HG03060 (cell line): ENCODE measurements at regions not wholly inside any gene's neighbourhood (a gene's known extent, or its start where the extent isn't known, plus 50 kb on each side); places are given as distances from the start of the nearest gene placed in this dataset.
A peak's percentile ranks its signal among the peaks of the same experiment; 100 is the strongest.

Source experiments
- ATAC-seq: cut with Tn5 transposase; IDR thresholded peaks from one replicate; pipeline ENCODE4 v1.9.1; 2021; ENCODE audit warnings: low read depth, moderate number of reproducible peaks; ENCODE audit not compliant: unreplicated experiment

DNA sequence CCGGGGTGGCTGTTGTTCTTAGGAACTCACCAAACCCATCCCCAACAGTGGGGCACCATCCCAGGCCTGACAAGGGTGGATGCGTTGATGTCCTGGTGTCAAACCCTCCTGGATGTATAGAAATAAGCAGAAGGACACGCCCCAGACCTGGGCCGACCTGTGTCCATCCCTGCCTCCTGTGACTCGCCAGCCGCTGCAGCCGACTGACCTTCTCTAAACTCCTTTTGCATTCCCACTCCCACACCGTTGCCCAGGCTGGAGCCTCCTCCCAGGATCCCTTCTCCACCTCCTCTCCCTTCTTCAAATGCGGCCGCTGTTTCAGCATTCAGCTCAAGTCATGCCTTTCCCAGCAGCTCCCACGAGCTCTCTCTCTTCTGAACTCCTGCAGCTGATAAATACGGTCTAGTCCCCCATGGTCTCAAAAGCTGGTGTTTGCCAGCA, 213.2 kb upstream of the IER5L start:
- no peak for ATAC-seq

DNA sequence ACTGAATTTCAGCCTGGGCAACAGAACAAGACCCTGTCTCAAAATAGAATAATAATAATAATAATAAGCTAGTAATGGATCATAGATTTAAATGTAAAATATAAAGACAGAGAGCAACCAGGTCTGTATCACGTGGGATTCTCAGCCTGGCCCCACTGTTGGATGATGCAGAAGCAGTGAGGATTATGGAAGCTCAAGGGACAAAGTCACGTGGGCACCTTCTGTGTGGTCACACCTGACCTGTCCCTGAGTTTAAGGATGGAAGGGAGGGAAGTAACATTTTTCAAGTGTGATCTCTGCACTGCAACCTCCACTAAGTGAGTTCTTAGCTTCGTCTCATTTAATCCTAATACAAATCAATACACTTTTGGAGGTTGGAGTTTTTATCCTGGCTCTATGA, 212.5 kb upstream of the IER5L start:
- no peak for ATAC-seq

DNA sequence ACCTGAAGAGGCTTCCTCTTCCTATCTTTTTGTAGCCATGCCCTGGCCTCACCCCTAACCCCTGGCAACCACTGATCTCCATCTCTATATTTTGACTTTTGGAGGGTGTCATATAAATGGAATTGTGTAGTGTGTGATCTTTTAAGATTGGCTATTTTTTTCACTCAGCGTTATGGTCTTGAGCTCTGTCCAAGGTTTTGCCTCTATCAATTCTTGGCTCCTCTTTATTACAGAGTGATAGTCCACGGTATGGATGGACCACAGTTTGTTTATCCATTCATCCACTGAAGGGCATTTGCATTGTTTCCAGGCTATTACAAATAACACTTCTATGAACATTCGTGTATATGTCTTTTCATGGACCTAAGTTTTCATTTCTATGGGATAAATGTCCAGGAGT, 209.8 kb upstream of the IER5L start:
- no peak for ATAC-seq

DNA sequence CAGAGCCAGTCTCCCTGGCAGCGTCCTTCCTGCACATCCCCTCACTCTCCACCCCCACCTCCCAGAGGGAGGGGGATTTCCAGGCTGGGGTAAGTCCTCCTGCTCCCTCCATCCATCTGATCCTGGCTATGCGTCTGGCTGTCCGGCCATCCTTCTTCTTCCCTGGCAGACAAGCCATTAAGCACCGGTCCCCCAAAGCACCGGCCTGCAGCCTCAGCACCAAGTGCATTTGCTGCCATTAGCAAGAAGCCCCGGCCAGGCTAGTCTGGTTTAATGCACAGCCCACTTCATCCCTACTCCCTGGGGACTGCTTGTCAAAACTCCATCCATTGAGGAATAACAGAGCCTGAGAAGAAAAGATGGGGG, 208.7 kb upstream of the IER5L start:
- ATAC-seq = no peak

DNA sequence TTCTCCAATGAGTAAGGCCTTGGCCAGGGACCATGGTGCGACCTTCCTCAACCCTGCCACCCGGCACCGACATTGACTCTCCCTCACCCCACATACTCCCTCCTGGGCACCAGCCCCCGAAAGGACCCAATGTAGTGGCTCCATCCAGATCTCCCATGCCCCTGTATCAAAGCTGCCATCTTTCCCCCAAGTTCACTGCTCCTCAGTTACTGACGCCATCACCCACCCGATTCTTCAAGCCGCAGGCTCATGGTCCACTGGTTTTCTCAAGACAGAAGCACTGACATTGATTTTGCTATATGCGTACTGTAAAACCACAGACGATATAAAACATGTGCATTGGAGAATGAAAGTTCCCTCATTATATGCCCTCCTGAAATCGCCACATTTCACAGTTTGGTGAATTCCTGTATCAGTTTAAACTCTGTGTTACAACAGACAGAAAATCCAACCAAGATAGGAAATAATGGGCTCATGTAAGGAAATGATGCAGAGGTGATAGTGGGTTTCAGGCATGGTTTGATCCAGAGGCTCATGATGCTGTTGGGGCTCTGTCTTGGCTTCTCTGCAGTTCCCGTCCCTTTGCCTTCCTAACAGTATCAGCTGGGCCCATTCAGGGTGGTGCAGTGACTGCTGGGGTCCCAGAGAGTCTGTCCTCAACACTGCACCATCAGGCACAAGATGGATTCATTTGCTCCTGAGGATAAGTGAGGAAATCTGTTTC, 207.3 kb upstream of the IER5L start:
- ATAC-seq = no peak

DNA sequence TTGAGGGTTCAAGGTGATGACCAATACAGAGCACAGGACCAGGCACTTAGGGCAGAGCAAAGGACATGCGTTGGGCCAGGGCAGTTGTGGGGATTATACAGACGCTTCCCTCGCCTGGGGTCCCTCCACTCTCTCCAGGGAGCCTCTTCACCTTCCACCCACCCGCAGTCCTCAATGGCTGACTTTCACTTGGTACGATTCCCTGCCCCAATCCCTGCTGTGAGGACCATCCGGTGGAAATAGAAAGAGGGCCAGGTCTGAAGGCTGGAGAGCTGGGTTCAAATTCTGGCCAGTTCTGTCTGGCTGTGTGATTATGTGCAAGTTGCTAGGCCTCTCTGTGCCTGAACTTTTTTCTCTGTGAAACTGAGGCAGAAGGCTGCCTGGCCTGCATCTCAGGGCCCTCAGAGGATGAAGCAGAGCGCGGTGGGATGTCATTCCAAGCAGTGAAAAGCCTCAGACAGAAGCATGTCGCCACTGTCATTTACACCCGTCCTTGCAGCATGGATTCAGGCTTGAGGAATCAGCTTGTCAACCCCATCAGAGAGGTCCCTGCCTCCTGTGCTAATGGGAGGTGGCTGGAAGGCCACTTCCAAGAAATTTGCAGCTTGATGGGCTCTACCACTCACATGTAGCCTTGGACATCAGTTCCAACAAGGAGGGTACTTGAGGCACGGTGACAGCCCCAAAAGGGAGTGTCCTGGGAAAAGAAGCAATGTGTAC, 206.6 kb upstream of the IER5L start:
- no peak for ATAC-seq

DNA sequence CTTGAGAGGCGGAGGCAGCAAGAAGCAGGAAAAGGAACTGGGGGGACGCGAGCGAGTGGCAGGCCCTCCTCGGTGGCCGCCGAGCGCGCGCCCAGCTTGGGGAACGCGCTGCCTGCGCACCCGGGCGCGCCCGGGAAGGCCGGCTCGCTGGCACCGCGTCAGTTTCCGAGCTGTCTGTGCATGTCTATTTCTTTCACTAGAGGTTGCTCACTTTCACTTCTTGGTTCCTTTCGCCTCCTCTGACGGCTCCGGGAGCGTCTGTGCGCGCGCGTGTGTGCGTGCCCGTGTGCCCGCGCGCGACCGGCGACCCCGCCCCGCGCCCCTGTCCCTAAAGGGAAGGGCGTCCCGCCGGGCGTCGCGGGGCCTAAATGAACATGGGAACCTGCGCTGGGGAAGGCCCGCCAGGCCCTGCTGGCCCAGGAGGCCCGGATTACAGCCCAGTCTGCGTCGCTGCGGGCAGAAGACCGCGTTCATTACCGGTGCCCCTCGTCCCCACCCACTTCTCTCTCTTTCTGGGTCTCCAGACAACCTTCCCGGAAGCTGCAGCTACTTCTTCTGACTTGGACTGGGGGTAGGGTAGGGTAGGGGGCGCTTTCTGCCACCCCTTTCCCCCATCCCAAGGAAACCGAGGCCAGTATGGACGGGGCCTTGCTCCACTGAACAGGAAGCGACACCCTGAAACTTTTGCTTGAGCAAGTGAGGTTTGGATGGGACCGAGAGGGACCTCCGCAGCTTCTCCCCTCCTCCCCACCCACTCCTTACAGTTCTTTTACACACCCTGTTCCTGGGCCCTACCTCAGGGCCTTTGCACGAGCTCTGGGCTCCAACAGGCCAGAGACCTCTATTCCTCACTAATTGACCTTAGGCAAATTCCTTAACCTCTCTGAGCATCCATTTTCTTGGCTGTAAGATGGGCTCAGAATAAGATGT, 205.8 kb upstream of the IER5L start:
- ATAC-seq = peak; percentile 70

DNA sequence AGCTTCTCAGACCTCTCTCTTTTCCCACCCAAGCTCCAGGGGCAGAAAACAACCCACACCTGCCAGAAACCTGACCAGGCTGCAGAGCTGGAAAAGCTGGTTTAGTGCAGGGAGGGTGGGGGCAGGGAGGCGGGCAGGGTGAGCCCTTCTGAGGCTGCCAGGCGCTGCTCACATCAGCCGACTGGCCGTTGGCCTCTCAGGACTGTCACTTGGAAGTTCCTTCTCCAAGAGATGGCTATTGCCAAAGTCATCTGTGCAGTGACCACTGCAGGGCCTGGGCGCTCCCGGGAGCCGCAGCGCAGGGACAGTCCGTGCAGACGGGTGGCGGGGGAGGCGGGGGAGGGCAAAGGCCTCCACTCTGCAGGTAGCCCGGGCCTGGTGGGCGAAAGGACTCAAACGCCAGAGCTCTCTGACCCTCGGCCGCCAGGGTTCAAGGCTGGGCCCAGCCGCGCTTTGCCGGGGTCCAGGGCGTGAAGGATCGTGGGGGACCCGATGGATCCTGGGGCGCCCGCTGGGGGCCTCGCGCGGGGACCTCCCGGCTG, 205.0 kb upstream of the IER5L start:
- ATAC-seq = peak; percentile 12

DNA sequence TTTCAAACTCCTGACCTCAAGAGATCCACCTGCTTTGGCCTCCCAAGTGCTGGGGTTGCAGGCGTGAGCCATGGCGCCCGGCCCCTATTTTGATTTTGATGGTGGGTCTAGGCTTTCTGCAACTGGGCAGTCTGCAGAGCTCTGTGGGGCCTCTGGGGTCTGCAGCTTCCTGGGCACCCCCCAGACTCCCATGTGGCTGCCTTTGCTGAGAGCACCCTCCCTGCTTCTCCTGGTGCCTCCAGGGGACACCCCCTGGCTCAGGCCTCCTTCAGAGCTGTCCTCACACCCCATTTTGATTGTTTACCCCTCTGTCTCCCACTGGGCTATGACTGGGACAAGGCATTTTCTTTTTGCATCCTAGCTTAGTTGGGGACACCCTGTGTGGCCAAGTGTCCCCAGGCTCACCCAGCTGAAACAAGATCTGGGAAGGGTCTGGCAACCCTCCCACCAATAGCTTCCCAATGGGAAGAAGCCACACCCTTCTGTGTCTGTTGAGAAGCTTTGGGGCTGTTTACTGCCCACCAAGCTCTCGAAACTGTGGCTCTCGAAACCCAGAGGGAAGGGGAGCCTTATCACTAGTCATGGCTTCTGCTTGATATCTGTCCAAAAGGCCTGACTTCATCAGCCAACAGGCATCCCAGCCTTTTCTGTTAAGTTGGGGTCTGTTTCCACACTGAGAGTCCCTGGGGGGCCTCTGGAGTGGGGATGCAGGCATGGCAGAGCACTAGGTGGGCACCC, 204.4 kb upstream of the IER5L start:
- ATAC-seq = no peak

DNA sequence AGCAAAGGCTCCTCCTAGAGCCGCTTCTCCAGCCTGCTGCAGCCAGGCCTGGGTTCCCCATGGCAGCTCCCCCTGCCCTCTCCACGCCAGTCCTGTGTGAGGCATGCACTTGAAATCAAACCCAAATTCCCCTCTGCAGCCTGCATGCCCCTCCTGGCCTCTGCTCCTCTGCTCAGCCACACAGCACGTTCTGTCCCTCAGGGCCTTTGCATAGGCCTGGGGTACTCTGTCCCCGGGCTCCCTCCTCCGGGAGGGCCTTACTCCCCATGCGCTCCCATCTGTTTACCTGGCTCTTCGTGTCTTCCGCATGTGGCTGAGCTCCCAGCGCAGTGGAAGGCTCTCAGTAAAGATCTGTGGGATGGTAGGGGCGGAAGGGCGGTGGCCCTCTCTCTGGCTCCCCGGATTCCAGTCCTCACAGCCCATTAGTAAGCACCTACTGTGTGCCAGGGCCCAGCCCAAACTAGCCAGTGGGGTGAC, 203.5 kb upstream of the IER5L start:
- no peak for ATAC-seq

DNA sequence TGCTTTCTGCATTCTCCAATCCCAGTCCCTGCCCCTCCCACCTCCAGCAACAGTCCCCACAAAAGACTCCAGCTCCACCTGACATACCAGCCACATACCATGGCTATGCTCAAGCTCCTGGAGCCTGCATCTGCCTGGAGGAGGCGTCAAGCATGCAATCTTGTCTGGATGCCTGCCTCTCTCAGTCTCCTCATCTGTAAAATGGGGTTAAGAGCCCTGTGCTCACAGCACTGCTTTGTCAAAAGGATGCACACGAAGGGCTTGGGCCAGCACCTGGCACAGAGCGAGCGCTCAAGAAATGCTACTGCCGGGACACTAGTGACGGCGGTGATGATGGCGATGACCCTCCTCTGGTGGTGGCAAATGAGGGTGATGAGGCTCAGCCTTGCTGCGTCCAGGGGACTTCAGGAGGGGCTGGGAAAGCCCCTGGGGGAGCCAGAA, 202.9 kb upstream of the IER5L start:
- ATAC-seq = no peak

DNA sequence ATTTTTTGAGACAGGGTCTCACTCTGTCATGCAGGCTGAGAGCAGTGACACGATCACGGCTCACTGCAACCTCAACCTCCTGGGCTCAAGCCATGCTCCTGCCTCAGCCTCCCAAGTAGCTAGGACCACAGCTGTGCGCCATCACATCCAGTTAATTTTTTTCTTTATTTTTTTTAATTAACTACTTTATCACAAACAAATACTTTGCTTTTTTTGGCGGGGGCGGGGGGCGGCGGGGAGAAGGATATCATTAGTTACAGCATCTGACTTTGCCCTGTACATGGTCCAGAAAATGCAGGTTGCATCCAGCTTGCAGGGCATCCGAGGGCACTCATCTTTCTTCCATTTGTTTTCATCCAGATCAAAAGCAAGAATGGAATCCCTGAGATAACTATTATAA, 201.8 kb upstream of the IER5L start:
- no peak for ATAC-seq

DNA sequence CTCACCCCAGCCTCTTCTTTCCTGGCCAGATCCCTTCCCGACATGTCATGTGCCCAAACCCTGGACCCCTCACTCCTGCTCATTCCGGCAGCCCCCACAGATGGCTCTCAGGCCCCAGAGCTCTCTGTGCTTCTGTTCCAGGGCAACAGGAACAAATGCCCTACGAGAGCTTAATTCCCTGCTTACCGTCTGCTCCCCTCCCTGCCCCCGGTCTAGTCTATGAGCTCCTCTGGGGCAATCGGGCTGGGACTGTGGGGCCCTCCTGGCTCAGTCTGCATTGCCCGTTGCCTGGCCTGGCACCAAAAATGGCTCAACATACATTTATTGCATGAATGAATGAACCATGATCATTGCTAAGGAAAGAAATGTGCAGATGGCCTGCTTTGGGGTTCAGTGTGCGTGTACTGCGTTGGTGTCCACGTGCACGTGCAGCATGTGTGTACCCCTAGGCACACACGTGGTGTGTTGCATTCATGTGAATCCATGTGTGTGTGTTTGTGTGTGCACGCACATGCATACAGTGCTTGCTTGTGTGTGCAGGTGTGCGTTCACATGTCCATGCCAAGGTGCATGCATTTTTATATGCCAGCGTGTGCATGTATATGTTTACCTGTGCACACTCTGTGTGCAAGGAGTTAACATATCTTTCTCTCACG, 201.2 kb upstream of the IER5L start:
- no peak for ATAC-seq

DNA sequence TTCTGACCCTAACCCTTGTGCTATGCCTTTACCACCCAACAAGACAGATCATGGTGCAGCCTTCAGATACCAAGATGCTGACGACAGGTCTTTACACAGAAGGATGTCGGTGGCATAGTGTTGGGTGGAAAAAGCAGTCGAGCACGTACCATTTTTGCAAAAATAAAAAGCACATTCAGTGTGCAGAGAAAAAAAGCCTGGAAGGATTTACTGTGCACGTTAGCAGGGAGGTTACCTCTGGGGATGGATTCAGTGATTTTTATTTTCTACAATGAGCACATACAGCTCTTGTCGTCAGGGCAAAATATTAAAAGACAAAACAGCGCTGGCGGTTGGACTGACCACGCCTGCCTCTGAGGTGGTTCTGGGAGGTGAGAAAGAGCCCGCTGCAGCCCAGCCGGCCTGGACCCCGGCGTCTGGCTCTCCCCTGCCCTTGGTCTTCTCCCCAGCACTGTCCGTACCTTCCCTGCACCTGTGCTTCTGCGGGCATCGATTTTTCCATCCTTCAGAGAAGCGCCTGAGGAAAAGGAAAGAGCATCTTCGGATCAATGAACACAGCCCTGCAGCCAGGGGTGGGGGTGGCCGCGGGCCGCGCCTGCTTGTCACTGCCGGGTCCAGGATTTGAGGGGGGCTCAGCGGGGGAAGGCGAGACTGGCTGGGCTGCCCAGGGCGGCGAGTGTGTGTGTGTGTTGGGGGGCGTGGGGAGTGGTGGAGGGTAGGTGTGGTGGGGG, 200.0 kb upstream of the IER5L start:
- no peak for ATAC-seq

DNA sequence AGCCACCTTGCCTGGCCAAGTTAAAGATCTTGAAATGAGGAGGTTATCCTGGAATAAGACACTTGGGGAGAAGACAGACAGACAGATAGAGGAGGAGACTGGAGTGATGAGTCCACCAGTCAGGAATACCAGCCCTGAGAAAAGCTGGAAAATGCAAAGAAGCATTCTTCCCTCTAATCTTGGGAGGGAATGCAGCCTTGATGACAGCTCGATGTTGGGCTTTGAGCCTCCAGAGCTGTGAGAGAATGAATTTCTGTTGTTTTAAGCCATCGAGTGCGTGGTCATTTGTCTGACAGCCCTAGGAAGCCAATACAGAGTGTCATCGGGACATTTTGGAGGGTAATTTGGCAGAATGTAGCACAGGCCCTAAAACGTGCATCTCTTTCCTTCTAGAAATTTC, 199.1 kb upstream of the IER5L start:
- ATAC-seq = no peak

DNA sequence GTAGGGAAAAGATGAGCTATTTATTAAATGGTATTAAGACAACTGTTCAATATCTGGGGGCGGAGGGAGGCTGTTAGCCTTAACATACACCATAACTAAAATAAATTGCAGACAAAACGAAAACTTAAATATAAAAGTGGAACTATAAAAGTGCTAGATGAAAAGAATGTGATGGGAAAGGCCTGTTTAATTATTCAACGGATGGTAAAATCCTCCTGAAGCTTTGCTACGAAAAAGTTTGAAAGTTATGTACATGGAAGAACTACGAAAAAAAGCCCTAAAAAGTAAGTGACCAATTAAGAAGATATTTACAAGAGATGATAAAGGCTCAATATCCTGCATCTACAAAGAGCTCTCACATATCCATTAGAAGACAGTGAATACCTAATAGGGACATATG, 197.8 kb upstream of the IER5L start:
- no peak for ATAC-seq

DNA sequence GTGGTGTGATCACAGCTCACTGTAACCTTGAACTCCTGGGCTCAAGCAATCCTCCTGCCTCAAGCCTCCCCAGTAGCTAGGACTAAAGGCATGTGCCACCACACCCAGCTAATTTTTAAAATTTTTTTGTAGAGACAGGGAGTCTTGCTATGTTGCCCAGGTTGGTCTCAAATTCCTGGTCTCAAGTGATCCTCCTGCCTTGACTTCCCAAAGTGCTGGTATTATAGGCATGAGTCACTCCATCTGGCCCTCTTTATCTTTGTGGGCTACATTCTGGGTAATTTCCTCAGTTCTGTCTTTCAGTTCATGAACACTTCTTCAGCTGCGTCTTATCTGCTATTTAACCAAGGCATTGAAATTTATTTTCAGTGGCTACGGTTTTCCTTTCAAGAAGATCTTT, 196.6 kb upstream of the IER5L start:
- ATAC-seq = no peak

DNA sequence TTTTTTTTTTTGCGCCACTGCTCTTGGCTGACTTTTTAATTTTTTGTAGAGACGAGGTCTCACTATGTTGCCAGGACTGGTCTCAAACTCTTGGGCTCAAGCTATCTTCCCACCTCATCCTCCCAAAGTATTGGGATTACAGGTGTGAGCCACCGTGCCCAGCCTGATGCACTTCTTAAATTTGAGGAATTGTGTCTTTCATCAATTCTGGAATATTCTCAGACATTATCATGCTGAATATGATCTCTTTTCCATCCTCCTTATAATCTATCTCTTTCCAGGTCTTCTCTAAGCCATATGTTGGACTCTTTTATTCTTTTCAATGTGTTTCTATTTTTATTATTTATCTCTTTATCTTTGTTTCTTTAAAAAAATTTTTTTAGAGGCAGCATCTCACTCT, 196.2 kb upstream of the IER5L start:
- ATAC-seq = no peak

DNA sequence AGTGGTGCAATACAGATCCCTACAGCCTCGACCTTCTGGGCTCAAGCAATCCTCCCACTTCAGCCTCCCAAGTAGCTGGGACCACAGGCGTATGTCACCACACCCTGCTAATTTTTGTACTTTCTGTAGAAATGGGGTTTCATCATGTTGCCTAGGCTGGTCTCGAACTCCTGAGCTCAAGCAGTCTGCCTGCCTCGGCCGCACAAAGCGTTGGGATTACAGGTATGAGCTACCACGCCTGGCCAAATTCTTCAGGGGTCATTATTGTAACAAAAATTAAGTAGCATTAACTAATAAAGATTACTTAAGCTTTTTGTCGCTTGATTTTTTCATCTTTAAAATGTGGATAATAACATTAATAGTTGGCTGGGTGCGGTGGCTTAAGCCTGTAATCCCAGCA, 195.3 kb upstream of the IER5L start:
- ATAC-seq = no peak
